ENCODE measurements at regions not wholly inside any gene's neighbourhood (a gene's known extent, or its start where the extent isn't known, plus 50 kb on each side); places are given as distances from the start of the nearest gene placed in this dataset.

GRCh38 chr11:112785149-112785548 lies 176.1 kb upstream of the NCAM1 start:
- H3K27me3 Mint-ChIP-seq (ENCODE audit: low read depth) = peaks cover 2% of the 10 kb centered on the region
- DNase-seq (ENCODE audit: low spot score) = no peak
- H3K4me1 Mint-ChIP-seq (ENCODE audit: low read depth) = no peaks in the 10 kb centered on the region
- TF ChIP-seq CTCF (IDR thresholded peaks at IDR 0.05) = no peak
- H3K36me3 Mint-ChIP-seq (ENCODE audit: low read depth) = no peaks in the 10 kb centered on the region
- no peaks in the 10 kb centered on the region for H3K9me3 Mint-ChIP-seq (ENCODE audit: low read depth)
- no peak overlapping the region for H3K27ac Mint-ChIP-seq (ENCODE audit: unreplicated experiment)
- H3K4me3 Mint-ChIP-seq (ENCODE audit: unreplicated experiment) = no peak overlapping the region

GRCh38 chr11:112785719-112786118 lies 175.5 kb upstream of the NCAM1 start:
- no peaks in the 10 kb centered on the region for H3K4me1 Mint-ChIP-seq (ENCODE audit: low read depth)
- DNase-seq (ENCODE audit: low spot score) = no peak
- no peak overlapping the region for H3K27ac Mint-ChIP-seq (ENCODE audit: unreplicated experiment)
- no peak overlapping the region for H3K4me3 Mint-ChIP-seq (ENCODE audit: unreplicated experiment)
- TF ChIP-seq CTCF (IDR thresholded peaks at IDR 0.05) = no peak
- H3K27me3 Mint-ChIP-seq (ENCODE audit: low read depth) = peaks cover 4% of the 10 kb centered on the region
- no peaks in the 10 kb centered on the region for H3K9me3 Mint-ChIP-seq (ENCODE audit: low read depth)
- no peaks in the 10 kb centered on the region for H3K36me3 Mint-ChIP-seq (ENCODE audit: low read depth)

- no peaks in the 10 kb centered on the region for H3K4me1 Mint-ChIP-seq (ENCODE audit: low read depth)
- no peaks in the 10 kb centered on the region for H3K36me3 Mint-ChIP-seq (ENCODE audit: low read depth)
- no peak overlapping the region for H3K4me3 Mint-ChIP-seq (ENCODE audit: unreplicated experiment)
- peaks cover 4% of the 10 kb centered on the region for H3K27me3 Mint-ChIP-seq (ENCODE audit: low read depth)
- no peak overlapping the region for H3K27ac Mint-ChIP-seq (ENCODE audit: unreplicated experiment)
- DNase-seq (ENCODE audit: low spot score) = no peak
- no peaks in the 10 kb centered on the region for H3K9me3 Mint-ChIP-seq (ENCODE audit: low read depth)
- no peak for TF ChIP-seq CTCF (IDR thresholded peaks at IDR 0.05)
These were observed 175.0 kb upstream of the NCAM1 start for GRCh38 chr11:112786196-112786595.

DNA sequence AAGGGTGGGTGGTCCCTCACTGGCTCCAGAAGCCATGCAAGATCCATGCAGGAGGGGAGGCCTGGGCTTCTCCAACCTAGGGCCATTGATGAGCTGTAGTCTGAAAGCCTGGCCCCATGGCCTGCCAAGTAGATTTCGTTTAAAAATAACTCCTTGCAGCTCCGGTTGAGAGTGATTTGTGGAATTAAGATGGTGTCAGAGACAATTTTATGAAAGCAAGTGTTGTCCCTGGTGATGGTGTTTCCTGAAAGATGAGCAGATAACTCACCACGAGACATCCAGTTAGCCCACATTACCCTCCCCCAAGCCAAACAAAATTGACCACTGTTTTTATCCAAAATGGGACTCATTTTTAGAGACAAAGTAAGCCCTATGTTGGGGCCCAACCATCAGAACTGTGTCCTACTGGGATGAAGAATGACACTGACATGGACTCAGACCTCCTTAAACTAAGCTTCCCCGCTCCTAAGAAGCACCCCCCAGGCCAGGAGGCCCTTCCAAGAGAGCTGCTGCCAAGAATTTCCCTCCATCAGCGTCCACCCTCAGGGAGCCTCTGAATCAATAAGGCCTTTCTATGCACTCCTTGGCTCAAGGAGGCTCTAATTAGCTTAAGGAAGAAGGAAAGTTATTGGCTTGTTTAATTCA lies 174.2 kb upstream of the NCAM1 start:
- no peak for TF ChIP-seq CTCF (IDR thresholded peaks at IDR 0.05)
- H3K27me3 Mint-ChIP-seq (ENCODE audit: low read depth) = peaks cover 4% of the 10 kb centered on the region
- H3K4me1 Mint-ChIP-seq (ENCODE audit: low read depth) = no peaks in the 10 kb centered on the region
- H3K27ac Mint-ChIP-seq (ENCODE audit: unreplicated experiment) = no peak overlapping the region
- no peak overlapping the region for H3K4me3 Mint-ChIP-seq (ENCODE audit: unreplicated experiment)
- no peak for DNase-seq (ENCODE audit: low spot score)
- no peaks in the 10 kb centered on the region for H3K36me3 Mint-ChIP-seq (ENCODE audit: low read depth)
- no peaks in the 10 kb centered on the region for H3K9me3 Mint-ChIP-seq (ENCODE audit: low read depth)

GRCh38 chr11:112789481-112789880 lies 171.7 kb upstream of the NCAM1 start:
- DNase-seq (ENCODE audit: low spot score) = no peak
- H3K27me3 Mint-ChIP-seq (ENCODE audit: low read depth) = peaks cover 2% of the 10 kb centered on the region
- no peaks in the 10 kb centered on the region for H3K9me3 Mint-ChIP-seq (ENCODE audit: low read depth)
- no peaks in the 10 kb centered on the region for H3K36me3 Mint-ChIP-seq (ENCODE audit: low read depth)
- no peak for TF ChIP-seq CTCF (IDR thresholded peaks at IDR 0.05)
- no peak overlapping the region for H3K27ac Mint-ChIP-seq (ENCODE audit: unreplicated experiment)
- peaks cover 2% of the 10 kb centered on the region for H3K4me1 Mint-ChIP-seq (ENCODE audit: low read depth)
- H3K4me3 Mint-ChIP-seq (ENCODE audit: unreplicated experiment) = no peak overlapping the region

Data from chondrocyte (in vitro differentiated cells).